Karpas-422 (cell line): ENCODE measurements at regions not wholly inside any gene's neighbourhood (a gene's known extent, or its start where the extent isn't known, plus 50 kb on each side); places are given as distances from the start of the nearest gene placed in this dataset.

Experiments used
- DNase-seq: peaks from one replicate; pipeline ENCODE4 v3.0.0-alpha.2; 2015
- H2AFZ ChIP-seq: fragments of 200-600 bp; sonication (generic); 2 replicates; pipeline ENCODE4 v1.6.1; 2014; ENCODE audit warnings: antibody characterized with exemption, low read length, mixed read lengths
- H3K27ac ChIP-seq: fragments of 200-600 bp; sonication (generic); 2 replicates; pipeline ENCODE4 v1.5.1; 2014; ENCODE audit warnings: mild to moderate bottlenecking, low read length, moderate library complexity
- H3K27me3 ChIP-seq: fragments of 200-600 bp; sonication (generic); 2 replicates; pipeline ENCODE4 v1.6.1; 2014; ENCODE audit warnings: low read length, mixed read lengths
- H3K36me3 ChIP-seq: fragments of 200-600 bp; sonication (generic); 2 replicates; pipeline ENCODE4 v1.6.1; 2014; ENCODE audit warnings: low read length, mixed read lengths; ENCODE audit not compliant: insufficient read depth
- H3K4me1 ChIP-seq: fragments of 200-600 bp; sonication (generic); 2 replicates; pipeline ENCODE4 v1.6.1; 2014; ENCODE audit warnings: mild to moderate bottlenecking, low read length, mixed read lengths
- H3K4me2 ChIP-seq: fragments of 200-600 bp; sonication (generic); 2 replicates; pipeline ENCODE4 v1.6.1; 2014; ENCODE audit warnings: low read length, low read depth, mild to moderate bottlenecking; ENCODE audit not compliant: poor library complexity, severe bottlenecking
- H3K4me3 ChIP-seq: fragments of 200-600 bp; sonication (generic); 2 replicates; pipeline ENCODE4 v1.5.1; 2014; ENCODE audit warnings: mild to moderate bottlenecking, antibody characterized with exemption, low read length, mixed read lengths
- H3K79me2 ChIP-seq: fragments of 200-600 bp; sonication (generic); 2 replicates; pipeline ENCODE4 v1.6.1; 2014; ENCODE audit warnings: mild to moderate bottlenecking, low read length, mixed read lengths
- H3K9ac ChIP-seq: fragments of 200-600 bp; sonication (generic); 2 replicates; pipeline ENCODE4 v1.6.0; 2014; ENCODE audit warnings: low read length
- H3K9me2 ChIP-seq: fragments of 200-600 bp; sonication (generic), shearing (Covaris generic); replicated peaks from 2 replicates; pipeline ENCODE4 v1.6.0; 2014; ENCODE audit warnings: mild to moderate bottlenecking, low read length, moderate library complexity; ENCODE audit not compliant: insufficient read depth
- H3K9me3 ChIP-seq: fragments of 300-700, 200-600 bp; sonication (generic); 2 replicates; pipeline ENCODE4 v1.6.1; 2014; ENCODE audit warnings: low read length, mixed read lengths
- H4K20me1 ChIP-seq: fragments of 200-600 bp; sonication (generic); 2 replicates; pipeline ENCODE4 v1.6.1; 2014; ENCODE audit warnings: mild to moderate bottlenecking, antibody characterized with exemption, low read length, low read depth; ENCODE audit not compliant: insufficient read depth

DNA sequence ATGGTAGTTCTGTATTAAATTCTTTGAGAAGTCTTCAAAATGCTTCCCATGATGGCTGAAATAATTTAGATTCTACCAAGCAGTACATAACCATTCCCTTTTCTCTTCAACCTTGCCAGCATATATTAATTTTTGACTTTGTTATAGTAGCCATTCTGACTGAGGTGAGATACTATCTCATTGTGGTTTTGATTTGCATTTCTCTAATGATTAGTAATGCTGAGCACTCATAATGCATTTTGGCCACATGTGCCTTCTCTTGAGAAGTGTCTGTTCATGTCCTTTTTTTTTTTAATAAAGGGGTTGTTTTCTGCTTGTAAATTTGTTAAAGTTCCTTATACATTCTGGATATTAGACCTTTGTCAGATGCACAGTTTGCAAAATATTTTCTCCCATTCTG lies 173.9 kb downstream of the CALCRL start:
- no peak for DNase-seq
- no peak overlapping the region for H3K9ac ChIP-seq
- peaks cover 9% of the 10 kb centered on the region for H3K9me3 ChIP-seq
- H3K36me3 ChIP-seq, result no peaks in the 10 kb centered on the region
- no peaks in the 10 kb centered on the region for H3K4me1 ChIP-seq
- no peak overlapping the region for H3K27ac ChIP-seq
- H3K4me3 ChIP-seq, result no peak overlapping the region
- no peaks in the 10 kb centered on the region for H4K20me1 ChIP-seq
- H3K79me2 ChIP-seq, result no peaks in the 10 kb centered on the region
- H3K4me2 ChIP-seq, result no peak overlapping the region
- H3K27me3 ChIP-seq, result no peaks in the 10 kb centered on the region
- H2AFZ ChIP-seq, result no peak overlapping the region
- H3K9me2 ChIP-seq, result no peaks in the 10 kb centered on the region

DNA sequence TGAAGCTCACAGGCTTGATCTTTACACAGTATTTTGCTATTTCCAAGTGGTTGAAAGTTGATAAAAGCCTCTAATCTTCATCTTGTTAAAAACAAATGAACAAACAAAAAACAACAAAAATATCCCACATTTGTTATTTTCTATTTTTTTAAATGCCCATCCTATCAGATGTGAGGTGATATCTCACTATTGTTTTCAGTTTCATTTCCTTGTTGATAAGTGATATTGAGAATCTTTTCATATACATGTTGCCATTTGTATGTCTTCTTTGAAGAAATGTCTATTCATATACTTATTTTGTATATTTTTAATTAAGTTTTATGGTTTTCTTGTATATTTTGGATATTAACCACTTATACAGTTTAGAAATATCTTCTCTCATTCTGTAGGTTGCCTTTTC lies 175.8 kb downstream of the CALCRL start:
- no peak overlapping the region for H3K27ac ChIP-seq
- H4K20me1 ChIP-seq, result no peaks in the 10 kb centered on the region
- H3K4me1 ChIP-seq, result no peaks in the 10 kb centered on the region
- H3K27me3 ChIP-seq, result no peaks in the 10 kb centered on the region
- no peak overlapping the region for H3K9ac ChIP-seq
- no peak overlapping the region for H2AFZ ChIP-seq
- no peak for DNase-seq
- no peaks in the 10 kb centered on the region for H3K36me3 ChIP-seq
- H3K9me2 ChIP-seq, result no peaks in the 10 kb centered on the region
- no peak overlapping the region for H3K4me2 ChIP-seq
- H3K9me3 ChIP-seq, result peaks cover 3% of the 10 kb centered on the region; the same call in 1 of the 2 replicates
- H3K79me2 ChIP-seq, result no peaks in the 10 kb centered on the region
- no peak overlapping the region for H3K4me3 ChIP-seq

DNA sequence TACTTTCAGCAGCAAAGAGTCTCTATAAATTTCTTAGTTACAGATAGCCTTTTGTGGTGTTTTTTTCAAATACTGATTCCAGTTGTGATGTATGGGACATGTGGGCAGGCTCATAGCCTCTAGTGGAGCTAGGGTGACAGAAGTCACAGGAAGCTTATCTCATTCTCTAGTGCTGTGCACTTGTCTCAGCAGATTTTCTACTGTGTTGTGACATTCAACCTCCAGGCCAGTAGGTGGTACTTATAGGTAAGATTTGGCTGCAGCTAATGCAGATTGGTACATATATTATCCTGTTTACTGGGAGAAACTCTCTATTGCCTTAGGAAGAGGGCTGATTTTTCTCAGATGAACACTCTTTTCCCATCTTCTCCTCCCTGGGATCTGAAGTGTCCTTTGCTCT lies 176.2 kb downstream of the CALCRL start:
- H3K4me1 ChIP-seq, result no peaks in the 10 kb centered on the region
- no peak overlapping the region for H3K4me2 ChIP-seq
- no peak overlapping the region for H2AFZ ChIP-seq
- no peaks in the 10 kb centered on the region for H3K79me2 ChIP-seq
- H3K36me3 ChIP-seq, result no peaks in the 10 kb centered on the region
- no peak overlapping the region for H3K9ac ChIP-seq
- no peaks in the 10 kb centered on the region for H3K9me2 ChIP-seq
- peaks cover 3% of the 10 kb centered on the region; the same call in 1 of the 2 replicates for H3K9me3 ChIP-seq
- DNase-seq, result no peak
- H3K27ac ChIP-seq, result no peak overlapping the region
- H3K4me3 ChIP-seq, result no peak overlapping the region
- no peaks in the 10 kb centered on the region for H3K27me3 ChIP-seq
- H4K20me1 ChIP-seq, result no peaks in the 10 kb centered on the region

- Histone ChIP-seq H3K27me3 (no peaks in the 10 kb centered on the region), H3K9me2 (no peaks in the 10 kb centered on the region), H2AFZ (no peak overlapping the region), H3K36me3 (no peaks in the 10 kb centered on the region), H4K20me1 (no peaks in the 10 kb centered on the region), H3K4me3 (no peak overlapping the region), H3K79me2 (no peaks in the 10 kb centered on the region), H3K27ac (no peak overlapping the region), H3K9ac (no peak overlapping the region), H3K4me1 (no peaks in the 10 kb centered on the region), H3K4me2 (no peak overlapping the region), H3K9me3 (peaks cover 3% of the 10 kb centered on the region; the same call in 1 of the 2 replicates)
- no peak for DNase-seq
Measured at GRCh38 chr2:187266645-187267044, 181.4 kb downstream of the CALCRL start.

- H3K4me3 ChIP-seq, result no peak overlapping the region
Measured at GRCh38 chr2:187266147-187266546, 181.9 kb downstream of the CALCRL start.

DNA sequence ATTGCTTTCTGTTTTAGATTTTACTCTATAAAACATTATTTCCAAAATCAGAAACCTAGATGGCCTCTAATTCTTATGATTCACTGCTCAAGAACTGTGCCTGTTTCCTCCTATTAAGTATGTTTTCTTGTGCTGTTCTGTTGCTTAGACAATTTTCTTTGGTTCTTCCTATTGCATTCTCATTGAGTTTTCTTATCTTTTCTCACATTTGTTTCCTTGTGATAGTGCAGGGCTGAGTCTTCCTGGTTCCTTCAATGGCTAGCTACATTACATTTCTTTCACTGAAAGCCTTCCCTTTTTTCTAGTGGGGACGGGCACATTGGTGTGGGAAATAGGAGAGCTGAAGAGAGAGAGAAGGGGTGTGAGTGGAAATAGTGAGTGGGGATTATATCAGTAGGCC lies 183.4 kb downstream of the CALCRL start:
- H3K79me2 ChIP-seq, result no peaks in the 10 kb centered on the region
- no peak overlapping the region for H2AFZ ChIP-seq
- H3K36me3 ChIP-seq, result no peaks in the 10 kb centered on the region
- H3K27me3 ChIP-seq, result no peaks in the 10 kb centered on the region
- no peak overlapping the region for H3K27ac ChIP-seq
- no peak overlapping the region for H3K9ac ChIP-seq
- no peaks in the 10 kb centered on the region for H4K20me1 ChIP-seq
- no peak overlapping the region for H3K4me2 ChIP-seq
- H3K9me2 ChIP-seq, result no peaks in the 10 kb centered on the region
- H3K4me1 ChIP-seq, result no peaks in the 10 kb centered on the region
- no peak overlapping the region for H3K4me3 ChIP-seq
- H3K9me3 ChIP-seq, result peaks cover 1% of the 10 kb centered on the region; the same call in 1 of the 2 replicates
- DNase-seq, result no peak

More at GRCh38 chr2:187266147-187266546, 181.9 kb downstream of the CALCRL start:
- no peaks in the 10 kb centered on the region for H3K79me2 ChIP-seq
- no peak overlapping the region for H3K4me2 ChIP-seq
- H4K20me1 ChIP-seq, result no peaks in the 10 kb centered on the region
- DNase-seq, result no peak
- H3K27ac ChIP-seq, result no peak overlapping the region
- no peaks in the 10 kb centered on the region for H3K9me2 ChIP-seq
- H3K9ac ChIP-seq, result no peak overlapping the region
- no peaks in the 10 kb centered on the region for H3K4me1 ChIP-seq
- peaks cover 3% of the 10 kb centered on the region; the same call in 1 of the 2 replicates for H3K9me3 ChIP-seq
- H3K36me3 ChIP-seq, result no peaks in the 10 kb centered on the region
- H3K27me3 ChIP-seq, result no peaks in the 10 kb centered on the region
- no peak overlapping the region for H2AFZ ChIP-seq

- Histone ChIP-seq H3K9me2 (no peaks in the 10 kb centered on the region), H3K9ac (no peak overlapping the region), H2AFZ (no peak overlapping the region), H3K4me2 (no peak overlapping the region), H3K79me2 (no peaks in the 10 kb centered on the region), H3K36me3 (no peaks in the 10 kb centered on the region), H3K27me3 (no peaks in the 10 kb centered on the region), H4K20me1 (no peaks in the 10 kb centered on the region), H3K9me3 (no peaks in the 10 kb centered on the region; the same call in 1 of the 2 replicates), H3K4me1 (no peaks in the 10 kb centered on the region), H3K27ac (no peak overlapping the region), H3K4me3 (no peak overlapping the region)
- no peak for DNase-seq
Measured at GRCh38 chr2:187263675-187264560, 184.1 kb downstream of the CALCRL start.

DNA sequence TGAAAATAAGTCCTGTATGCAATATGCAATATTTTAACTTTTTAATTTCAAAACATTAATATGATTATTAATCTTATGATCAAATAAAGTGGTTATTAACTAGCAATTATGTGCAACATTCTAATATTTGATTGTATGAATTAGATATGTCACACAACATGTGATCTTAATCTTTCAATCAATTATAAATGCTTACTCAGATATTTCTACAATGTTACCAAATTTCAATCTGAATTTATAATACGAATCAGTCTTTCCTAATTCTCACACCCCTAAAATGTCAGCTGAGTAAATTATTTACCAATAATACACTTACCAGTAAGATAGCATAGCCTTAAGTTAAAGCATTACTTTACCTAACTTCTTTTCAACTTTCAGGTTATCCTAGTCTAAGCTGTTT lies 186.3 kb downstream of the CALCRL start:
- H3K9ac ChIP-seq, result no peak overlapping the region
- H3K9me2 ChIP-seq, result no peaks in the 10 kb centered on the region
- no peak overlapping the region for H3K4me3 ChIP-seq
- H3K4me1 ChIP-seq, result no peaks in the 10 kb centered on the region
- H2AFZ ChIP-seq, result no peak overlapping the region
- H3K79me2 ChIP-seq, result no peaks in the 10 kb centered on the region
- H4K20me1 ChIP-seq, result no peaks in the 10 kb centered on the region
- H3K4me2 ChIP-seq, result no peak overlapping the region
- DNase-seq, result no peak
- no peaks in the 10 kb centered on the region for H3K27me3 ChIP-seq
- H3K27ac ChIP-seq, result no peak overlapping the region
- H3K9me3 ChIP-seq, result no peaks in the 10 kb centered on the region; the same call in 1 of the 2 replicates
- no peaks in the 10 kb centered on the region for H3K36me3 ChIP-seq
